GM12878 (cell line): ENCODE measurements at regions not wholly inside any gene's neighbourhood (a gene's known extent, or its start where the extent isn't known, plus 50 kb on each side); places are given as distances from the start of the nearest gene placed in this dataset.

Experiments
- ATAC-seq: fragments of 200-7000 bp; cut with Tn5 transposase; 3 replicates; pipeline ENCODE4 v1.9.1; 2020; ENCODE audit warnings: mild to moderate bottlenecking, moderate library complexity
- BruUV-seq: library from RNA; stranded (reverse); fragments of 400-500 nt; replicated peaks from 2 replicates; lab custom pipeline; 2021; lab: Mats Ljungman, UMichigan
- CTCF ChIA-PET: fragments of 300-600 bp; sonication (Branson Sonifier 250); formaldehyde crosslinking; extraction: SDS; loops from one replicate; lab custom pipeline; 2021; ENCODE audit warnings: inconsistent platforms; lab: Yijun Ruan, JAX
- POLR2A ChIA-PET: fragments of 350-600 bp; formaldehyde crosslinking; extraction: SDS; loops from one replicate; lab custom pipeline; 2021; ENCODE audit warnings: inconsistent platforms; lab: Charles Lee
- RAD21 ChIA-PET: fragments of 300-600 bp; sonication (Branson Sonifier 250); formaldehyde crosslinking; loops from one replicate; lab custom pipeline; 2023; ENCODE audit warnings: antibody characterized with exemption; ENCODE audit not compliant: unreplicated experiment; lab: Charles Lee
- SMC1A ChIA-PET: fragments of 300-600 bp; sonication (Branson Sonifier 250); formaldehyde crosslinking; loops from one replicate; lab custom pipeline; 2023; ENCODE audit not compliant: unreplicated experiment, uncharacterized antibody; lab: Charles Lee
- DNase-seq: peaks from one replicate; pipeline ENCODE4 v3.0.0-alpha.2; 2011; ENCODE audit warnings: low read depth, low spot score
- FAIRE-seq: peaks from 3 replicates; lab custom pipeline; 2011; peaks lifted over from hg19 to GRCh38; lab: Jason Lieb, UNC
- H2AFZ ChIP-seq: 2 replicates; pipeline ENCODE4 v1.6.0; 2011; ENCODE audit warnings: low read depth, low read length, control low read depth; ENCODE audit not compliant: control insufficient read depth
- H3K27ac ChIP-seq: 2 replicates; pipeline ENCODE4 v1.5.1; 2011; ENCODE audit warnings: control low read depth; ENCODE audit not compliant: control insufficient read depth, insufficient read depth
- H3K27me3 ChIP-seq, 2 experiments: replicated peaks in 1 of 2; 2 replicates each; pipeline versions ENCODE4 v1.6.0 to v1.6.1; 2011; ENCODE audit warnings: low read length in 1 of 2; ENCODE audit not compliant: control insufficient read depth in 2 of 2, insufficient read depth in 2 of 2
- H3K36me3 ChIP-seq, 2 experiments: 2 replicates each; pipeline ENCODE4 v1.5.1; 2011; ENCODE audit warnings: low read length in 1 of 2; ENCODE audit not compliant: control insufficient read depth in 2 of 2, insufficient read depth in 2 of 2
- H3K4me1 ChIP-seq: 2 replicates; pipeline ENCODE4 v1.6.1; 2011; ENCODE audit warnings: mild to moderate bottlenecking, low read length, moderate library complexity, mixed read lengths; ENCODE audit not compliant: control insufficient read depth, insufficient read depth
- H3K4me2 ChIP-seq: 2 replicates; pipeline ENCODE4 v1.6.0; 2011; ENCODE audit warnings: control low read depth; ENCODE audit not compliant: control insufficient read depth, insufficient read depth
- H3K4me3 ChIP-seq: fragments of 200-600 bp; sonication (generic); 2 replicates; pipeline ENCODE4 v1.5.1; 2016
- H3K79me2 ChIP-seq: 2 replicates; pipeline ENCODE4 v1.6.0; 2011; ENCODE audit warnings: low read length; ENCODE audit not compliant: control insufficient read depth, insufficient read depth
- H3K9ac ChIP-seq: 2 replicates; pipeline ENCODE4 v1.8.0; 2011; ENCODE audit warnings: low read length, control low read depth, mixed read lengths; ENCODE audit not compliant: control insufficient read depth, insufficient read depth
- H3K9me3 ChIP-seq: replicated peaks from 3 replicates; pipeline ENCODE4 v1.5.1; 2011; ENCODE audit warnings: mild to moderate bottlenecking, low read length; ENCODE audit not compliant: control insufficient read depth, insufficient read depth
- H4K20me1 ChIP-seq: 2 replicates; pipeline ENCODE4 v1.6.0; 2011; ENCODE audit not compliant: control insufficient read depth, insufficient read depth
- EED ChIP-seq: sonication (generic); IDR thresholded peaks from 2 replicates; pipeline ENCODE4 v1.6.1; 2016; ENCODE audit warnings: antibody characterized with exemption, low read depth
- ESRRA ChIP-seq: IDR thresholded peaks from 2 replicates; pipeline ENCODE4 v1.6.1; 2012; ENCODE audit warnings: mild to moderate bottlenecking, low read length, improper control_type of control experiment
- FOXK2 ChIP-seq: fragments of 450-650 bp; IDR thresholded peaks from 2 replicates; pipeline ENCODE4 v1.6.1; 2017; ENCODE audit warnings: mild to moderate bottlenecking, moderate library complexity
- IRF5 ChIP-seq: fragments of 450-650 bp; IDR thresholded peaks from 2 replicates; pipeline ENCODE4 v1.6.1; 2017; ENCODE audit warnings: borderline replicate concordance
- MYB ChIP-seq: fragments of 150-350 bp; IDR thresholded peaks from 2 replicates; pipeline ENCODE4 v1.6.1; 2014; ENCODE audit warnings: mild to moderate bottlenecking, low read depth, low read length, borderline replicate concordance
- NR2F1 ChIP-seq: fragments of 450-650 bp; conservative IDR thresholded peaks from 2 replicates; pipeline ENCODE4 v1.6.1; 2017; ENCODE audit warnings: mild to moderate bottlenecking
- RCOR1 ChIP-seq: conservative IDR thresholded peaks from 2 replicates; pipeline ENCODE4 v1.6.1; 2012; ENCODE audit warnings: low read depth, low read length, improper control_type of control experiment
- REST ChIP-seq: IDR thresholded peaks from 2 replicates; pipeline ENCODE4 v1.6.1; 2012; ENCODE audit warnings: mild to moderate bottlenecking, low read depth, low read length
- SMAD1 ChIP-seq: fragments of 450-650 bp; IDR thresholded peaks from 2 replicates; pipeline ENCODE4 v1.6.1; 2018; ENCODE audit warnings: mild to moderate bottlenecking, low read depth; ENCODE audit not compliant: partially characterized antibody
- WRNIP1 ChIP-seq: IDR thresholded peaks from 2 replicates; pipeline ENCODE4 v1.6.1; 2011; ENCODE audit warnings: low read depth, low read length, improper control_type of control experiment, borderline replicate concordance
- WGBS: methylation state at CpG from one replicate; pipeline ENCODE4 v1.1.6; 2016; ENCODE audit warnings: low lambda C conversion rate; ENCODE audit not compliant: insufficient replicate concordance, insufficient coverage; ENCODE audit errors: missing lambda C conversion rate; 5-methylcytosine and 5-hydroxymethylcytosine counted together
- in situ Hi-C: fragments of 300-500 bp; cut with MboI; formaldehyde crosslinking; loops from 9 replicates; pipeline ENCODE4 v1.14.3; 2018; ENCODE audit warnings: mixed read lengths
- intact Hi-C: fragments of 100-400 bp; cut with micrococcal nuclease; formaldehyde crosslinking; loops from one replicate; pipeline ENCODE4 v1.14.2; 2022; ENCODE audit not compliant: unreplicated experiment

GRCh38 chr2:200064879-200065278 lies 109.5 kb downstream of the MAIP1 start:
- ChIA-PET RAD21 (no interaction called here), CTCF (no interaction called here), SMC1A (no interaction called here), POLR2A (no interaction called here)
- ATAC-seq: no peak
- in situ Hi-C loops (no loop called here), intact Hi-C loops (no loop called here)
- Histone ChIP-seq H2AFZ (no peak overlapping the region), H4K20me1 (no peaks in the 10 kb centered on the region), H3K4me3 (no peak overlapping the region), H3K79me2 (no peaks in the 10 kb centered on the region), H3K4me1 (no peaks in the 10 kb centered on the region), H3K27me3 (no peaks in the 10 kb centered on the region), H3K9ac (no peak overlapping the region), H3K9me3 (no peaks in the 10 kb centered on the region), H3K27ac (no peak overlapping the region), H3K4me2 (no peak overlapping the region), H3K36me3 (no peaks in the 10 kb centered on the region)
- no peak for DNase-seq
- no TSS peak for BruUV-seq
- TF ChIP-seq WRNIP1: no peak
- TF ChIP-seq IRF5: 0 out of 2 replicates have a peak, but pooled peaks have one; percentile 21
- 0% methylated on average over 1 of the region's 1 CpG for WGBS
- no peak for FAIRE-seq

- Histone ChIP-seq H3K4me1 (no peaks in the 10 kb centered on the region), H4K20me1 (no peaks in the 10 kb centered on the region), H3K9ac (no peak overlapping the region), H3K9me3 (no peaks in the 10 kb centered on the region), H3K27me3 (no peaks in the 10 kb centered on the region), H3K4me3 (no peak overlapping the region), H2AFZ (no peak overlapping the region), H3K27ac (no peak overlapping the region), H3K79me2 (no peaks in the 10 kb centered on the region), H3K36me3 (no peaks in the 10 kb centered on the region), H3K4me2 (no peak overlapping the region)
- intact Hi-C loops: no loop called here
- ChIA-PET RAD21 (no interaction called here), POLR2A (no interaction called here), SMC1A (no interaction called here), CTCF (no interaction called here)
- WGBS: 6% methylated on average over 2 of the region's 2 CpGs
- ATAC-seq (no peak), DNase-seq (no peak), FAIRE-seq (no peak)
- no peak for TF ChIP-seq EED
- TF ChIP-seq FOXK2: no peak
- TF ChIP-seq ESRRA: no peak
- no peak for TF ChIP-seq RCOR1
- TF ChIP-seq MYB: no peak
- no peak for TF ChIP-seq NR2F1
- TF ChIP-seq SMAD1: no peak
- TF ChIP-seq REST: no peak
- BruUV-seq: no TSS peak
- in situ Hi-C loops: no loop called here
These were observed 110.1 kb downstream of the MAIP1 start for GRCh38 chr2:200065477-200065876.
